ENCODE measurements at regions not wholly inside any gene's neighbourhood (a gene's known extent, or its start where the extent isn't known, plus 50 kb on each side); places are given as distances from the start of the nearest gene placed in this dataset.

DNA sequence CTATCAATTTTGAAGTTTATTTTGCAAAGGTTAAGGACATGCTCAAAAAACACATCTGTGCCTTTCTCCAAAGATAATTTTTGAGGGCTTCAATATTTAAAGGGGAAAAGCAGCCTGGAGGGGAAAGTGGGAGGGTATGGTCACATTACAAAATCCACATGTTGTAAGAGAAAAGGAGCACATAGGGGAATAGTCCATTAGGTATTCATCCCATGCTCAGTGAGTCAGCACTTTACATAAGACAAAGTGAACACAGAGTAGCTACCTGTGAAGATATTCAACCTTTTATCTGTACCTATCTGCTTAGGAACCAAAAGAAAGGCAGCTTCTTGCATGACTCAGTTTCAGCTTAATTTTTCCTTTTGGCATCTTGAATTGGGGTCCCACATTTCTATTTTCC, 932.0 kb downstream of the SLITRK6 start:
- Histone ChIP-seq H3K4me3 (ENCODE audit: control insufficient read depth in 1 of 2, extremely low read depth in 1 of 2, low read length in 1 of 2) (no peak overlapping the region), H3K4me1 (ENCODE audit: control insufficient read depth in 1 of 2, extremely low read depth in 1 of 2, insufficient read depth in 2 of 2, low read length in 2 of 2) (no peaks in the 10 kb centered on the region), H3K27me3 (replicated peaks in 1 of 2; ENCODE audit: control insufficient read depth in 2 of 2, extremely low read depth in 1 of 2, insufficient read depth in 2 of 2, low read length in 1 of 2) (no peaks in the 10 kb centered on the region), H3K36me3 (ENCODE audit: control insufficient read depth in 2 of 2, extremely low read depth in 1 of 2, insufficient read depth in 1 of 2, low read length in 1 of 2) (no peaks in the 10 kb centered on the region), H3K27ac (ENCODE audit: low read length) (no peak overlapping the region), H3K9me3 (no peaks in the 10 kb centered on the region)
- no peak for DNase-seq
- Mint-ChIP-seq H3K27ac (no peak overlapping the region), H3K27me3 (no peaks in the 10 kb centered on the region), H3K4me3 (no peak overlapping the region), H3K9me3 (peaks cover 0 to 3% (median 0%) of the 10 kb centered on the region in 3 donors), H3K4me1 (no peaks in the 10 kb centered on the region), H3K36me3 (no peaks in the 10 kb centered on the region)
- POLR2A ChIA-PET, result no interaction called here
- CTCF ChIA-PET, result no interaction called here
- no peak for ATAC-seq (replicated peaks in 1 of 4)

DNA sequence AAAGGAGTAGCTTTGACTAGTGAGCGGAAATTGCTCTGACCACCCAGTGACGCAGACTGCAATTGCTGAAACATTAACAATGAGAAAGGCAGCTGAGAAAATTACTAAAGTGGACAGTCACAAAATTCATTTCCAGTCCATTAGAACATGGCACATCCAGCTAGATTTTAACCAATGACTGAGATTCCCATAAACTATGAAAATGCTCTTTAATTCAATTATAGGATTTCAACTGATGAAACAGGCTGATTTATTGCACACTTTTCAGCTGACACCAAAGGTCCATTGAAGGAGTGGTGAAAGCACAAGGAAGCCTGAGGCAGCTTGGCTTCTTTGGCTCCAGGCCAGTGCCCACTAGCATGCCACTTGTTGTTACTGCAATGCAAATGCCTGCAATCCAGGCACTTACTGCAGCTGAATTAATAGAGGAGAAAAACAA, 933.4 kb downstream of the SLITRK6 start:
- H3K4me1 Mint-ChIP-seq, result no peaks in the 10 kb centered on the region
- no peaks in the 10 kb centered on the region for H3K27me3 Mint-ChIP-seq

DNA sequence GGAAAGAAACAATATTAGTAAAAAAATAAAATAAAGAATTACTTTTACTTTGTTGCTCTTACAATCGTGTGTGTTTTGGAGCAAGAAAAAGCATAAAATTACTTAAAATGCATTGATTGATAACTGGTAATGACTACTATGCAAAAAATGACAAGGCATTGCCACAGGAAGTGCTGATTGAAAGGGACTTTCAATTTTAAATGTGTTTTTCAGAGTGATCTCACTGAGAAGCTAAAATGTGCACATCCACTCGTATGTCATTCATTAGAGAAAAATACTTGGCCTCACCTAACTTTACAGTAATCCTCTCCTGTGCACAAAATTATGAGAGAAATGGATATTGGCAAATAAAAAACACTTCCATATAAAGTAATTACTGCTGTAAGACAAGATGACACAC, 934.9 kb downstream of the SLITRK6 start:
- ATAC-seq (replicated peaks in 1 of 4) (no peak), DNase-seq (no peak)
- no peaks in the 10 kb centered on the region for H3K36me3 ChIP-seq (ENCODE audit: control insufficient read depth in 2 of 2, extremely low read depth in 1 of 2, insufficient read depth in 1 of 2, low read length in 1 of 2)
- WGBS (ENCODE audit: insufficient coverage), result no CpG with 5 or more reads among the region's 2 CpGs
- no peaks in the 10 kb centered on the region for H3K27me3 Mint-ChIP-seq
- POLR2A ChIA-PET, result no interaction called here
- no peaks in the 10 kb centered on the region for H3K36me3 Mint-ChIP-seq
- no peaks in the 10 kb centered on the region for H3K27me3 ChIP-seq (replicated peaks in 1 of 2; ENCODE audit: control insufficient read depth in 2 of 2, extremely low read depth in 1 of 2, insufficient read depth in 2 of 2, low read length in 1 of 2)
- no peaks in the 10 kb centered on the region for H3K4me1 Mint-ChIP-seq
- peaks cover 0 to 7% (median 3%) of the 10 kb centered on the region in 3 donors for H3K9me3 Mint-ChIP-seq
- H3K4me3 ChIP-seq (ENCODE audit: control insufficient read depth in 1 of 2, extremely low read depth in 1 of 2, low read length in 1 of 2), result no peak overlapping the region
- H3K4me3 Mint-ChIP-seq, result no peak overlapping the region
- H3K27ac ChIP-seq (ENCODE audit: low read length), result no peak overlapping the region
- H3K4me1 ChIP-seq (ENCODE audit: control insufficient read depth in 1 of 2, extremely low read depth in 1 of 2, insufficient read depth in 2 of 2, low read length in 2 of 2), result no peaks in the 10 kb centered on the region
- no peak overlapping the region for H3K27ac Mint-ChIP-seq
- no peaks in the 10 kb centered on the region for H3K9me3 ChIP-seq
- CTCF ChIA-PET, result no interaction called here

More for the DNA sequence above, 933.4 kb downstream of the SLITRK6 start:
- no peak for ATAC-seq (replicated peaks in 1 of 4)
- POLR2A ChIA-PET, result interaction anchor here in 1 of 2 donors (0.7 kb wide), 1 partner anchor 1193 kb away, joined by 3 read pairs; no protein-coding TSS in a partner anchor
- Histone ChIP-seq H3K27me3 (replicated peaks in 1 of 2; ENCODE audit: control insufficient read depth in 2 of 2, extremely low read depth in 1 of 2, insufficient read depth in 2 of 2, low read length in 1 of 2) (no peaks in the 10 kb centered on the region), H3K4me1 (ENCODE audit: control insufficient read depth in 1 of 2, extremely low read depth in 1 of 2, insufficient read depth in 2 of 2, low read length in 2 of 2) (no peaks in the 10 kb centered on the region), H3K36me3 (ENCODE audit: control insufficient read depth in 2 of 2, extremely low read depth in 1 of 2, insufficient read depth in 1 of 2, low read length in 1 of 2) (no peaks in the 10 kb centered on the region), H3K9me3 (no peaks in the 10 kb centered on the region), H3K4me3 (ENCODE audit: control insufficient read depth in 1 of 2, extremely low read depth in 1 of 2, low read length in 1 of 2) (no peak overlapping the region), H3K27ac (ENCODE audit: low read length) (no peak overlapping the region)
- no peak overlapping the region for H3K4me3 Mint-ChIP-seq
- CTCF ChIA-PET, result no interaction called here
- peaks cover 0 to 3% (median 3%) of the 10 kb centered on the region in 3 donors for H3K9me3 Mint-ChIP-seq
- no peak overlapping the region for H3K27ac Mint-ChIP-seq
- H3K36me3 Mint-ChIP-seq, result no peaks in the 10 kb centered on the region
- DNase-seq, result no peak
- WGBS (ENCODE audit: insufficient coverage), result 80% methylated on average over 1 of the region's 2 CpGs

DNA sequence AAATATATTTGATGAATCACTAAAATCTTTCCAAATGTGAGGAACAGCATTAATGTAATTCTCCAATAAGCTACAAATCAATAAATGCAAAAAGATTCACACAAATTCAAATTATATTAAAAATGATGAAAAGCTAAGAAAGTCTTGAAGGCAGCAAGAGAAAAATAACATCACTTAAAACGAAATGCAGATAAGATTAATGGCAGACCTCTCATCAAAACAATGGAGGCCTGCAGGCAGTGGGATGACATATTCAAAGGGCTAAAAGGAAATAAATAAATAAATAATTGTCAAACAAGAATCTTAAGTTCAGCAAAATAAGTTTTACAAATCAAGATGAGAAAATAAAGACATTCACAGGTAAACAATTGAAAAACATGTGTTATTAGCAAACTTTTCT, 952.1 kb downstream of the SLITRK6 start:
- ChIA-PET POLR2A (interaction anchor here in 1 of 2 donors (0.6 kb wide), 1 partner anchor 90 kb away, joined by 6 read pairs; no protein-coding TSS in a partner anchor), CTCF (no interaction called here)
- no peaks in the 10 kb centered on the region for H3K4me1 ChIP-seq (ENCODE audit: control insufficient read depth in 1 of 2, extremely low read depth in 1 of 2, insufficient read depth in 2 of 2, low read length in 2 of 2)

DNA sequence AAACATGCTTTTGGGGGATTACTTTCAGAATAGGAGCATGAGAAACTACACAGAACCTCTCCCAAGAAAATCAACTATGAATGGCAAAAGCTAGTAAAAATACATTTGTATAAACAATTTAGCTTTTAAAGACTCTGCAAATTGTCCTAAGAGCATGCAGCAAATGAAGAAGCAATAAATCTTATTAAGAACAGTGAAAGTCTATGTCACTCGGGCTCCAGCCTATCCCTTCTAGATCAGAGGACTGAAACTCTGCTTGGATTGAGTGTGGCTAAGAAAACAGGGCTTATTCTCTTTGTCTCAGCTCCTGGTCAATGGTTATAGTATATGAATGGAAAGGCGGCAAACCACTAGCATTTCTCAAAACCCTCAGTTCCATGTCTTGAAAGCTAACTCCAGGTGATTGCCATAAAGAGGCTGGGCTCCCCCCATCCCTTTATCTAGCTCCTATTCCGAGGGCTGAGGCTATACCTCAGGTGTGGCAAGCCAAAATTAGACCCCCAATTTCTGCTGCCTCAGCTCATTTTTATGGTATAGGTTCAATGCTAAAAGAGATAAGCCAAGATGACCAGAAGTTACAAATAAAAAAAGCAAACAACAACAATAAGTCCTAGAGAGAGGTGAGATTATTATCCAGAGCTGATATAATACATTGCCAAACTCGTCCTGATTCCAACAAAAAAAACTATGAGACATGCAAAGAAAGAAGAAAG, 953.2 kb downstream of the SLITRK6 start:
- CTCF ChIA-PET, result no interaction called here
- Mint-ChIP-seq H3K27me3 (no peaks in the 10 kb centered on the region), H3K4me3 (no peak overlapping the region), H3K4me1 (no peaks in the 10 kb centered on the region), H3K9me3 (peaks cover 2 to 5% (median 3%) of the 10 kb centered on the region in 3 donors), H3K27ac (no peak overlapping the region), H3K36me3 (no peaks in the 10 kb centered on the region)
- Histone ChIP-seq H3K27ac (ENCODE audit: low read length) (no peak overlapping the region), H3K9me3 (no peaks in the 10 kb centered on the region), H3K4me3 (ENCODE audit: control insufficient read depth in 1 of 2, extremely low read depth in 1 of 2, low read length in 1 of 2) (no peak overlapping the region), H3K27me3 (replicated peaks in 1 of 2; ENCODE audit: control insufficient read depth in 2 of 2, extremely low read depth in 1 of 2, insufficient read depth in 2 of 2, low read length in 1 of 2) (no peaks in the 10 kb centered on the region), H3K4me1 (ENCODE audit: control insufficient read depth in 1 of 2, extremely low read depth in 1 of 2, insufficient read depth in 2 of 2, low read length in 2 of 2) (no peaks in the 10 kb centered on the region), H3K36me3 (ENCODE audit: control insufficient read depth in 2 of 2, extremely low read depth in 1 of 2, insufficient read depth in 1 of 2, low read length in 1 of 2) (no peaks in the 10 kb centered on the region)
- ATAC-seq (replicated peaks in 1 of 4), result no peak
- POLR2A ChIA-PET, result no interaction called here
- WGBS (ENCODE audit: insufficient coverage), result no CpG with 5 or more reads among the region's 4 CpGs
- DNase-seq, result no peak

More for the DNA sequence above, 952.1 kb downstream of the SLITRK6 start:
- no peaks in the 10 kb centered on the region for H3K4me1 Mint-ChIP-seq
- Histone ChIP-seq H3K27me3 (replicated peaks in 1 of 2; ENCODE audit: control insufficient read depth in 2 of 2, extremely low read depth in 1 of 2, insufficient read depth in 2 of 2, low read length in 1 of 2) (no peaks in the 10 kb centered on the region), H3K27ac (ENCODE audit: low read length) (no peak overlapping the region), H3K9me3 (no peaks in the 10 kb centered on the region), H3K4me3 (ENCODE audit: control insufficient read depth in 1 of 2, extremely low read depth in 1 of 2, low read length in 1 of 2) (no peak overlapping the region), H3K36me3 (ENCODE audit: control insufficient read depth in 2 of 2, extremely low read depth in 1 of 2, insufficient read depth in 1 of 2, low read length in 1 of 2) (no peaks in the 10 kb centered on the region)
- no peak overlapping the region for H3K4me3 Mint-ChIP-seq
- no peak for ATAC-seq (replicated peaks in 1 of 4)
- no CpG with 5 or more reads among the region's 1 CpG for WGBS (ENCODE audit: insufficient coverage)
- no peaks in the 10 kb centered on the region for H3K36me3 Mint-ChIP-seq
- H3K27ac Mint-ChIP-seq, result no peak overlapping the region
- no peak for DNase-seq
- peaks cover 2 to 5% (median 3%) of the 10 kb centered on the region in 3 donors for H3K9me3 Mint-ChIP-seq
- H3K27me3 Mint-ChIP-seq, result no peaks in the 10 kb centered on the region

DNA sequence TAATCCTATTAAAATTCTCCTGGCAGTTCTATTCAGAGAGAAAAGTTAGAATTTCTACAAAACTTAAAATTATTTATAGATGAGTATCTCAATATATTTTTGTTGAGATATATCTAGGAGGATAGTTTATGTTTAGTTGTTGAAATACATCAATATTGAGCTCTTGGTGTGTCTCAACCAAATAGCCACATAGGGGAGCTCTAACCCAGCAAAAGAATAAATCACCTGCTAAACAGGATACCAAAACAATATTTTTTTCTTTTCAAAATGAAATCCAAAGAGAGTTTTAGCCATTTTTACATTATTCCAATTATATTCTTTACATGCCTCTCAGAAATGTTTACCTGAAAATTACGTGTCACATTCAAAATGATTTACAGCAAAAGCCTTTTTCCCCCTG, 954.7 kb downstream of the SLITRK6 start:
- DNase-seq (no peak), ATAC-seq (replicated peaks in 1 of 4) (no peak)
- no peak overlapping the region for H3K4me3 ChIP-seq (ENCODE audit: control insufficient read depth in 1 of 2, extremely low read depth in 1 of 2, low read length in 1 of 2)
- no peaks in the 10 kb centered on the region for H3K4me1 Mint-ChIP-seq
- H3K27ac Mint-ChIP-seq, result no peak overlapping the region
- no CpG with 5 or more reads among the region's 1 CpG for WGBS (ENCODE audit: insufficient coverage)
- POLR2A ChIA-PET, result no interaction called here
- no peak overlapping the region for H3K4me3 Mint-ChIP-seq
- H3K27me3 Mint-ChIP-seq, result no peaks in the 10 kb centered on the region
- H3K27me3 ChIP-seq (replicated peaks in 1 of 2; ENCODE audit: control insufficient read depth in 2 of 2, extremely low read depth in 1 of 2, insufficient read depth in 2 of 2, low read length in 1 of 2), result no peaks in the 10 kb centered on the region
- no peaks in the 10 kb centered on the region for H3K36me3 Mint-ChIP-seq
- no peak overlapping the region for H3K27ac ChIP-seq (ENCODE audit: low read length)
- peaks cover 0 to 5% (median 2%) of the 10 kb centered on the region in 3 donors for H3K9me3 Mint-ChIP-seq
- CTCF ChIA-PET, result no interaction called here
- no peaks in the 10 kb centered on the region for H3K9me3 ChIP-seq
- no peaks in the 10 kb centered on the region for H3K36me3 ChIP-seq (ENCODE audit: control insufficient read depth in 2 of 2, extremely low read depth in 1 of 2, insufficient read depth in 1 of 2, low read length in 1 of 2)
- H3K4me1 ChIP-seq (ENCODE audit: control insufficient read depth in 1 of 2, extremely low read depth in 1 of 2, insufficient read depth in 2 of 2, low read length in 2 of 2), result no peaks in the 10 kb centered on the region

DNA sequence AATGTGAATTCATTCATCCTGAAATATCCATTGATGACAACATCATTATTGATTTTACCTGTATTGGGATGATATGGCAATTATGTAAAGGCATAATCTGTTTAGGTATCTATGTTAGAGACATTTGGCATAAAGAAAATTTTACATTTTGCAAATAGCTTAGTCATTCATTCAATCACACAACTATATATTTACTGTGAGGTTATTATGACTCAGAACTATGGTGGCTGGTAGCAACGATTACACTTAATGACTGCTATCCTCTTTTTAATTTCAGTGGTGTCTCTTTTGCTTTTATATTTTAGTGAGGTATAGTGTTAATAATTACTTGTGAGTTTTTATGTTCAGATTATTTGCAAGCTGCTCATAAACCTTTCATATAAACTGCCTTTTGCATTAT, 955.9 kb downstream of the SLITRK6 start:
- Mint-ChIP-seq H3K4me3 (no peak overlapping the region), H3K9me3 (peaks cover 0 to 5% (median 2%) of the 10 kb centered on the region in 3 donors), H3K4me1 (no peaks in the 10 kb centered on the region), H3K36me3 (no peaks in the 10 kb centered on the region), H3K27ac (no peak overlapping the region), H3K27me3 (no peaks in the 10 kb centered on the region)
- no peaks in the 10 kb centered on the region for H3K36me3 ChIP-seq (ENCODE audit: control insufficient read depth in 2 of 2, extremely low read depth in 1 of 2, insufficient read depth in 1 of 2, low read length in 1 of 2)
- H3K27me3 ChIP-seq (replicated peaks in 1 of 2; ENCODE audit: control insufficient read depth in 2 of 2, extremely low read depth in 1 of 2, insufficient read depth in 2 of 2, low read length in 1 of 2), result no peaks in the 10 kb centered on the region
- no peaks in the 10 kb centered on the region for H3K4me1 ChIP-seq (ENCODE audit: control insufficient read depth in 1 of 2, extremely low read depth in 1 of 2, insufficient read depth in 2 of 2, low read length in 2 of 2)
- no peak for ATAC-seq (replicated peaks in 1 of 4)
- POLR2A ChIA-PET, result no interaction called here
- H3K9me3 ChIP-seq, result no peaks in the 10 kb centered on the region
- no peak overlapping the region for H3K4me3 ChIP-seq (ENCODE audit: control insufficient read depth in 1 of 2, extremely low read depth in 1 of 2, low read length in 1 of 2)
- CTCF ChIA-PET, result no interaction called here
- H3K27ac ChIP-seq (ENCODE audit: low read length), result no peak overlapping the region
- WGBS (ENCODE audit: insufficient coverage), result no CpG with 5 or more reads among the region's 1 CpG
- DNase-seq, result no peak
